ENCODE measurements at regions not wholly inside any gene's neighbourhood (a gene's known extent, or its start where the extent isn't known, plus 50 kb on each side); places are given as distances from the start of the nearest gene placed in this dataset.

- Histone ChIP-seq H3K27me3 (ENCODE audit: control insufficient read depth, insufficient read depth, low read length) (no peaks in the 10 kb centered on the region), H3K36me3 (replicated peaks; ENCODE audit: control insufficient read depth, insufficient read depth, low read length) (no peaks in the 10 kb centered on the region), H3K4me3 (ENCODE audit: insufficient read depth, low read depth, low read length) (no peak overlapping the region)
- no peak for DNase-seq
Measured at GRCh38 chr7:68348401-68348800, 1249.9 kb upstream of the AUTS2 start.

GRCh38 chr7:68362745-68363518 lies 1235.3 kb upstream of the AUTS2 start:
- H3K4me3 ChIP-seq (ENCODE audit: insufficient read depth, low read depth, low read length) = no peak overlapping the region
- no peaks in the 10 kb centered on the region for H3K27me3 ChIP-seq (ENCODE audit: control insufficient read depth, insufficient read depth, low read length)
- DNase-seq = no peak
- no peaks in the 10 kb centered on the region for H3K36me3 ChIP-seq (replicated peaks; ENCODE audit: control insufficient read depth, insufficient read depth, low read length)

GRCh38 chr7:68364886-68365625 lies 1233.2 kb upstream of the AUTS2 start:
- no peaks in the 10 kb centered on the region for H3K36me3 ChIP-seq (replicated peaks; ENCODE audit: control insufficient read depth, insufficient read depth, low read length)
- H3K4me3 ChIP-seq (ENCODE audit: insufficient read depth, low read depth, low read length) = no peak overlapping the region
- H3K27me3 ChIP-seq (ENCODE audit: control insufficient read depth, insufficient read depth, low read length) = no peaks in the 10 kb centered on the region
- DNase-seq = no peak

- DNase-seq = no peak
- H3K36me3 ChIP-seq (replicated peaks; ENCODE audit: control insufficient read depth, insufficient read depth, low read length) = no peaks in the 10 kb centered on the region
- no peaks in the 10 kb centered on the region for H3K27me3 ChIP-seq (ENCODE audit: control insufficient read depth, insufficient read depth, low read length)
- H3K4me3 ChIP-seq (ENCODE audit: insufficient read depth, low read depth, low read length) = no peak overlapping the region
Measured at GRCh38 chr7:68371985-68372384, 1226.3 kb upstream of the AUTS2 start.

GRCh38 chr7:68376131-68376661 lies 1222.1 kb upstream of the AUTS2 start:
- no peak for DNase-seq
- Histone ChIP-seq H3K4me3 (ENCODE audit: insufficient read depth, low read depth, low read length) (no peak overlapping the region), H3K36me3 (replicated peaks; ENCODE audit: control insufficient read depth, insufficient read depth, low read length) (no peaks in the 10 kb centered on the region), H3K27me3 (ENCODE audit: control insufficient read depth, insufficient read depth, low read length) (no peaks in the 10 kb centered on the region)

- H3K4me3 ChIP-seq (ENCODE audit: insufficient read depth, low read depth, low read length) = no peak overlapping the region
- DNase-seq = no peak
- H3K27me3 ChIP-seq (ENCODE audit: control insufficient read depth, insufficient read depth, low read length) = no peaks in the 10 kb centered on the region
- H3K36me3 ChIP-seq (replicated peaks; ENCODE audit: control insufficient read depth, insufficient read depth, low read length) = no peaks in the 10 kb centered on the region
Measured at GRCh38 chr7:68381731-68382130, 1216.5 kb upstream of the AUTS2 start.

- no peaks in the 10 kb centered on the region for H3K27me3 ChIP-seq (ENCODE audit: control insufficient read depth, insufficient read depth, low read length)
- no peak for DNase-seq
Measured at GRCh38 chr7:68384581-68384980, 1213.7 kb upstream of the AUTS2 start.

GRCh38 chr7:68393051-68393450 lies 1205.2 kb upstream of the AUTS2 start:
- Histone ChIP-seq H3K27me3 (ENCODE audit: control insufficient read depth, insufficient read depth, low read length) (no peaks in the 10 kb centered on the region), H3K4me3 (ENCODE audit: insufficient read depth, low read depth, low read length) (no peak overlapping the region), H3K36me3 (replicated peaks; ENCODE audit: control insufficient read depth, insufficient read depth, low read length) (no peaks in the 10 kb centered on the region)
- DNase-seq = no peak

More at GRCh38 chr7:68384581-68384980, 1213.7 kb upstream of the AUTS2 start:
- Histone ChIP-seq H3K36me3 (replicated peaks; ENCODE audit: control insufficient read depth, insufficient read depth, low read length) (no peaks in the 10 kb centered on the region), H3K4me3 (ENCODE audit: insufficient read depth, low read depth, low read length) (no peak overlapping the region)

- Histone ChIP-seq H3K36me3 (replicated peaks; ENCODE audit: control insufficient read depth, insufficient read depth, low read length) (no peaks in the 10 kb centered on the region), H3K4me3 (ENCODE audit: insufficient read depth, low read depth, low read length) (no peak overlapping the region), H3K27me3 (ENCODE audit: control insufficient read depth, insufficient read depth, low read length) (no peaks in the 10 kb centered on the region)
- no peak for DNase-seq
Measured at GRCh38 chr7:68394131-68394530, 1204.1 kb upstream of the AUTS2 start.

GRCh38 chr7:68399991-68400590 lies 1198.2 kb upstream of the AUTS2 start:
- no peak for DNase-seq

GRCh38 chr7:68400783-68401182 lies 1197.5 kb upstream of the AUTS2 start:
- H3K27me3 ChIP-seq (ENCODE audit: control insufficient read depth, insufficient read depth, low read length) = no peaks in the 10 kb centered on the region
- no peak overlapping the region for H3K4me3 ChIP-seq (ENCODE audit: insufficient read depth, low read depth, low read length)
- DNase-seq = no peak
- H3K36me3 ChIP-seq (replicated peaks; ENCODE audit: control insufficient read depth, insufficient read depth, low read length) = no peaks in the 10 kb centered on the region

More at GRCh38 chr7:68399991-68400590, 1198.2 kb upstream of the AUTS2 start:
- Histone ChIP-seq H3K4me3 (ENCODE audit: insufficient read depth, low read depth, low read length) (no peak overlapping the region), H3K27me3 (ENCODE audit: control insufficient read depth, insufficient read depth, low read length) (no peaks in the 10 kb centered on the region), H3K36me3 (replicated peaks; ENCODE audit: control insufficient read depth, insufficient read depth, low read length) (no peaks in the 10 kb centered on the region)

GRCh38 chr7:68401313-68401712 lies 1197.0 kb upstream of the AUTS2 start:
- Histone ChIP-seq H3K4me3 (ENCODE audit: insufficient read depth, low read depth, low read length) (no peak overlapping the region), H3K36me3 (replicated peaks; ENCODE audit: control insufficient read depth, insufficient read depth, low read length) (no peaks in the 10 kb centered on the region), H3K27me3 (ENCODE audit: control insufficient read depth, insufficient read depth, low read length) (no peaks in the 10 kb centered on the region)
- no peak for DNase-seq

- no peaks in the 10 kb centered on the region for H3K36me3 ChIP-seq (replicated peaks; ENCODE audit: control insufficient read depth, insufficient read depth, low read length)
- H3K4me3 ChIP-seq (ENCODE audit: insufficient read depth, low read depth, low read length) = no peak overlapping the region
- no peaks in the 10 kb centered on the region for H3K27me3 ChIP-seq (ENCODE audit: control insufficient read depth, insufficient read depth, low read length)
- DNase-seq = no peak
Measured at GRCh38 chr7:68406480-68406879, 1191.8 kb upstream of the AUTS2 start.

GRCh38 chr7:68407460-68407859 lies 1190.8 kb upstream of the AUTS2 start:
- H3K4me3 ChIP-seq (ENCODE audit: insufficient read depth, low read depth, low read length) = no peak overlapping the region
- DNase-seq = no peak
- no peaks in the 10 kb centered on the region for H3K27me3 ChIP-seq (ENCODE audit: control insufficient read depth, insufficient read depth, low read length)
- H3K36me3 ChIP-seq (replicated peaks; ENCODE audit: control insufficient read depth, insufficient read depth, low read length) = no peaks in the 10 kb centered on the region

GRCh38 chr7:68408873-68409272 lies 1189.4 kb upstream of the AUTS2 start:
- no peak overlapping the region for H3K4me3 ChIP-seq (ENCODE audit: insufficient read depth, low read depth, low read length)
- no peaks in the 10 kb centered on the region for H3K27me3 ChIP-seq (ENCODE audit: control insufficient read depth, insufficient read depth, low read length)
- DNase-seq = no peak
- H3K36me3 ChIP-seq (replicated peaks; ENCODE audit: control insufficient read depth, insufficient read depth, low read length) = no peaks in the 10 kb centered on the region
